OCI-LY3 (cell line): ENCODE measurements at regions not wholly inside any gene's neighbourhood (a gene's known extent, or its start where the extent isn't known, plus 50 kb on each side); places are given as distances from the start of the nearest gene placed in this dataset.

ENCODE experiments used
- H2AFZ ChIP-seq: fragments of 200-600, 300-600 bp; shearing (Covaris generic); 2 replicates; pipeline ENCODE4 v1.6.0; 2014; ENCODE audit warnings: antibody characterized with exemption, low read depth, low read length
- H3K27ac ChIP-seq: fragments of 200-600, 300-600 bp; sonication (generic); 2 replicates; pipeline ENCODE4 v1.5.1; 2014; ENCODE audit warnings: mild to moderate bottlenecking, low read length, moderate library complexity, mixed read lengths
- H3K27me3 ChIP-seq: fragments of 200-600, 300-600 bp; sonication (generic); 2 replicates; pipeline ENCODE4 v1.6.1; 2014; ENCODE audit warnings: low read depth, low read length, mixed read lengths
- H3K36me3 ChIP-seq: fragments of 200-600, 300-600 bp; sonication (generic); replicated peaks from 2 replicates; pipeline ENCODE3; 2014; ENCODE audit warnings: low read depth, low read length, mixed read lengths
- H3K4me1 ChIP-seq: fragments of 300-600, 200-600 bp; sonication (generic); 2 replicates; pipeline ENCODE4 v1.6.1; 2014; ENCODE audit warnings: low read length, mixed read lengths
- H3K4me2 ChIP-seq: fragments of 200-600, 300-600 bp; sonication (generic); 2 replicates; pipeline ENCODE4 v1.6.1; 2014; ENCODE audit warnings: low read length, mixed read lengths
- H3K4me3 ChIP-seq: fragments of 300-600, 200-600 bp; sonication (generic); 2 replicates; pipeline ENCODE4 v1.5.1; 2014; ENCODE audit warnings: antibody characterized with exemption, mild to moderate bottlenecking, low read length, moderate library complexity
- H3K79me2 ChIP-seq: fragments of 300-600, 200-600 bp; shearing (Covaris generic); 2 replicates; pipeline ENCODE4 v1.6.1; 2014; ENCODE audit warnings: mild to moderate bottlenecking, low read length, mixed read lengths
- H3K9ac ChIP-seq: fragments of 300-600, 200-600 bp; shearing (Covaris generic); 2 replicates; pipeline ENCODE4 v1.6.0; 2014; ENCODE audit warnings: mild to moderate bottlenecking, low read length, moderate library complexity
- H3K9me3 ChIP-seq: fragments of 200-600, 300-600 bp; shearing (Covaris generic); 2 replicates; pipeline ENCODE4 v1.6.1; 2014; ENCODE audit warnings: low read length, mixed read lengths; ENCODE audit not compliant: insufficient read depth
- H4K20me1 ChIP-seq: fragments of 200-600, 300-600 bp; sonication (generic); 2 replicates; pipeline ENCODE4 v1.6.1; 2016; ENCODE audit warnings: low read length, mixed read lengths; ENCODE audit not compliant: insufficient read depth
- CTCF ChIP-seq: fragments of 200-600, 300-600 bp; sonication (generic); IDR thresholded peaks from 2 replicates; pipeline ENCODE4 v1.5.1; 2014; ENCODE audit warnings: antibody characterized with exemption, low read length, low read depth
- EZH2phosphoT487 ChIP-seq: fragments of 200-600 bp; shearing (Covaris generic); IDR thresholded peaks from 2 replicates; pipeline ENCODE4 v1.6.1; 2018; ENCODE audit warnings: antibody characterized with exemption, mixed run types, low read depth

- H3K4me2 ChIP-seq: no peak overlapping the region
- no peaks in the 10 kb centered on the region for H4K20me1 ChIP-seq
- H3K27me3 ChIP-seq: peaks cover 4% of the 10 kb centered on the region; the same call in 1 of the 2 replicates
- TF ChIP-seq CTCF (no peak), EZH2phosphoT487 (no peak)
- H3K4me3 ChIP-seq: no peak overlapping the region
- no peaks in the 10 kb centered on the region for H3K79me2 ChIP-seq
- no peak overlapping the region for H3K27ac ChIP-seq
- no peaks in the 10 kb centered on the region for H3K9me3 ChIP-seq
- H3K9ac ChIP-seq: no peak overlapping the region
- peaks cover 9% of the 10 kb centered on the region for H3K4me1 ChIP-seq
- no peak overlapping the region for H2AFZ ChIP-seq
- H3K36me3 ChIP-seq: no peaks in the 10 kb centered on the region
Observed at GRCh38 chr1:54497338-54497737, 50.7 kb upstream of the ACOT11 start.

GRCh38 chr1:54495954-54496353 is 52.1 kb upstream of the ACOT11 start:
- H3K36me3 ChIP-seq: no peaks in the 10 kb centered on the region
- H3K79me2 ChIP-seq: no peaks in the 10 kb centered on the region
- TF ChIP-seq EZH2phosphoT487: no peak
- no peak for TF ChIP-seq CTCF
- no peak overlapping the region for H2AFZ ChIP-seq
- H3K4me2 ChIP-seq: no peak overlapping the region
- H3K27ac ChIP-seq: no peak overlapping the region
- H4K20me1 ChIP-seq: no peaks in the 10 kb centered on the region
- no peak overlapping the region for H3K9ac ChIP-seq
- H3K27me3 ChIP-seq: no peaks in the 10 kb centered on the region
- no peaks in the 10 kb centered on the region for H3K9me3 ChIP-seq
- peaks cover 5% of the 10 kb centered on the region; the same call in 1 of the 2 replicates for H3K4me1 ChIP-seq
- H3K4me3 ChIP-seq: no peak overlapping the region

GRCh38 chr1:54493608-54494007 is 54.4 kb upstream of the ACOT11 start:
- TF ChIP-seq CTCF (no peak), EZH2phosphoT487 (no peak)
- Histone ChIP-seq H3K9ac (no peak overlapping the region), H4K20me1 (no peaks in the 10 kb centered on the region), H2AFZ (no peak overlapping the region), H3K79me2 (no peaks in the 10 kb centered on the region), H3K4me3 (no peak overlapping the region), H3K27me3 (no peaks in the 10 kb centered on the region), H3K27ac (no peak overlapping the region), H3K9me3 (no peaks in the 10 kb centered on the region), H3K4me1 (peaks cover 5% of the 10 kb centered on the region; the same call in 1 of the 2 replicates), H3K36me3 (no peaks in the 10 kb centered on the region), H3K4me2 (no peak overlapping the region)

GRCh38 chr1:54490361-54491248 is 57.4 kb upstream of the ACOT11 start:
- H3K27me3 ChIP-seq: peaks cover 16% of the 10 kb centered on the region
- H4K20me1 ChIP-seq: no peaks in the 10 kb centered on the region
- H3K27ac ChIP-seq: no peak overlapping the region
- no peaks in the 10 kb centered on the region for H3K79me2 ChIP-seq
- H2AFZ ChIP-seq: no peak overlapping the region
- peaks cover 3% of the 10 kb centered on the region; the same call in 1 of the 2 replicates for H3K4me1 ChIP-seq
- no peak overlapping the region for H3K9ac ChIP-seq
- H3K9me3 ChIP-seq: no peaks in the 10 kb centered on the region
- H3K4me2 ChIP-seq: no peak overlapping the region
- H3K36me3 ChIP-seq: no peaks in the 10 kb centered on the region
- no peak overlapping the region for H3K4me3 ChIP-seq
- TF ChIP-seq CTCF (no peak), EZH2phosphoT487 (no peak)
